Astrocyte (in vitro differentiated cells and primary cell): ENCODE measurements at regions not wholly inside any gene's neighbourhood (a gene's known extent, or its start where the extent isn't known, plus 50 kb on each side); places are given as distances from the start of the nearest gene placed in this dataset.

ENCODE experiments used
- DNase-seq: peaks from one replicate; pipeline ENCODE4 v3.0.0-alpha.2; 2010; ENCODE audit warnings: low read depth
- FAIRE-seq: peaks from 2 replicates; lab custom pipeline; 2011; peaks lifted over from hg19 to GRCh38; lab: Jason Lieb, UNC
- H2AFZ ChIP-seq: 2 replicates; pipeline ENCODE4 v1.6.0; 2012; ENCODE audit warnings: low read depth, low read length, inconsistent platforms
- H3K27ac ChIP-seq: 2 replicates; pipeline ENCODE4 v1.5.1; 2011; ENCODE audit warnings: low read depth, low read length, inconsistent platforms
- H3K27me3 ChIP-seq: 2 replicates; pipeline ENCODE4 v1.6.0; 2011; ENCODE audit warnings: low read length, inconsistent platforms; ENCODE audit not compliant: insufficient read depth
- H3K36me3 ChIP-seq: 2 replicates; pipeline ENCODE4 v1.5.1; 2011; ENCODE audit warnings: low read length, inconsistent platforms; ENCODE audit not compliant: insufficient read depth
- H3K4me1 ChIP-seq: 2 replicates; pipeline ENCODE4 v1.5.1; 2011; ENCODE audit warnings: low read length, inconsistent platforms; ENCODE audit not compliant: insufficient read depth
- H3K4me2 ChIP-seq: 2 replicates; pipeline ENCODE4 v1.6.0; 2012; ENCODE audit warnings: low read length, inconsistent platforms
- H3K4me3 ChIP-seq: 2 replicates; pipeline ENCODE4 v1.5.1; 2011; ENCODE audit warnings: low read depth, mild to moderate bottlenecking, low read length, inconsistent platforms; ENCODE audit not compliant: insufficient read depth
- H3K79me2 ChIP-seq: 2 replicates; pipeline ENCODE4 v1.6.0; 2012; ENCODE audit warnings: mild to moderate bottlenecking, low read length, inconsistent platforms; ENCODE audit not compliant: insufficient read depth
- H3K9ac ChIP-seq: 2 replicates; pipeline ENCODE4 v1.6.0; 2012; ENCODE audit warnings: mild to moderate bottlenecking, low read length, inconsistent platforms
- H3K9me3 ChIP-seq: 2 replicates; pipeline ENCODE4 v1.5.1; 2012; ENCODE audit warnings: low read depth, mild to moderate bottlenecking, low read length, inconsistent platforms; ENCODE audit not compliant: insufficient read depth
- H4K20me1 ChIP-seq: 2 replicates; pipeline ENCODE4 v1.6.0; 2012; ENCODE audit warnings: low read length, inconsistent platforms; ENCODE audit not compliant: insufficient read depth
- H3K27ac Mint-ChIP-seq: one replicate; pipeline ENCODE4 v1.8.0; 2021; ENCODE audit warnings: mild to moderate bottlenecking, mixed read lengths; ENCODE audit not compliant: unreplicated experiment
- H3K27me3 Mint-ChIP-seq: one replicate; pipeline ENCODE4 v1.8.0; 2021; ENCODE audit warnings: low read depth, mixed read lengths; ENCODE audit not compliant: unreplicated experiment
- H3K36me3 Mint-ChIP-seq: one replicate; pipeline ENCODE4 v1.8.0; 2021; ENCODE audit warnings: low read depth, mixed read lengths; ENCODE audit not compliant: unreplicated experiment
- H3K4me1 Mint-ChIP-seq: one replicate; pipeline ENCODE4 v1.8.0; 2021; ENCODE audit warnings: low read depth, mixed read lengths; ENCODE audit not compliant: unreplicated experiment
- H3K4me3 Mint-ChIP-seq: one replicate; pipeline ENCODE4 v1.8.0; 2021; ENCODE audit warnings: mild to moderate bottlenecking, moderate library complexity, mixed read lengths; ENCODE audit not compliant: unreplicated experiment
- H3K9me3 Mint-ChIP-seq: one replicate; pipeline ENCODE4 v1.8.0; 2021; ENCODE audit warnings: mild to moderate bottlenecking, mixed read lengths; ENCODE audit not compliant: unreplicated experiment
- EZH2 ChIP-seq: IDR thresholded peaks from 2 replicates; pipeline ENCODE4 v1.6.1; 2012; ENCODE audit warnings: mild to moderate bottlenecking, low read length, inconsistent platforms; ENCODE audit not compliant: insufficient read depth
- TF ChIP-seq, protein P1 (sequence below): IDR thresholded peaks from 2 replicates; pipeline ENCODE4 v1.5.1; 2011; ENCODE audit warnings: low read depth, mild to moderate bottlenecking, inconsistent platforms, low read length, moderate library complexity; ENCODE audit not compliant: insufficient read depth

DNA sequence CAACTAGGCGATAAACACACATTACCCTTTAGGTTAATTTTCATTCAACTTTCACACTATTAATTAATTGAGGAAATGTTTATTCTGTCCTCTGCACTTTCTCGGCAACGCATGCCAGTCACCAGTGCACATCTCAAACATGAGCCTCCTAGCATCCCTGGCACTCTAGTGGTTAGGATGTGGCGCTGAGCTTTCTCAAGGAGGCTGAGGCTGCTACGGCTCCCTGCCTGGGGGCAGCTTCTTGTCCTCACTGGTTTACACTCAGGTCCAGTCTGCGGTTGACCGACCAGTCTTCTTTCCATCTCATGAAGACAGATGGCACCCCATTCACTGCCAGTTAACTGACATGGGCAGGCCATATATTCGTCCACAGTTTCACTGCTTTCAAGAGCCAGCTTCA is 463.4 kb downstream of the EIPR1 start:
- no peak overlapping the region for H3K4me2 ChIP-seq
- H4K20me1 ChIP-seq = no peaks in the 10 kb centered on the region
- Mint-ChIP-seq H3K4me3 (no peak overlapping the region), H3K27ac (no peak overlapping the region), H3K27me3 (peaks cover 10% of the 10 kb centered on the region), H3K4me1 (no peaks in the 10 kb centered on the region), H3K36me3 (no peaks in the 10 kb centered on the region), H3K9me3 (peaks cover 3% of the 10 kb centered on the region)
- no peak overlapping the region for H3K9ac ChIP-seq
- H3K36me3 ChIP-seq = no peaks in the 10 kb centered on the region
- peaks cover 6% of the 10 kb centered on the region for H3K9me3 ChIP-seq
- DNase-seq (no peak), FAIRE-seq (no peak)
- H3K79me2 ChIP-seq = no peaks in the 10 kb centered on the region
- TF ChIP-seq EZH2 = no peak
- TF ChIP-seq, protein P1, sequence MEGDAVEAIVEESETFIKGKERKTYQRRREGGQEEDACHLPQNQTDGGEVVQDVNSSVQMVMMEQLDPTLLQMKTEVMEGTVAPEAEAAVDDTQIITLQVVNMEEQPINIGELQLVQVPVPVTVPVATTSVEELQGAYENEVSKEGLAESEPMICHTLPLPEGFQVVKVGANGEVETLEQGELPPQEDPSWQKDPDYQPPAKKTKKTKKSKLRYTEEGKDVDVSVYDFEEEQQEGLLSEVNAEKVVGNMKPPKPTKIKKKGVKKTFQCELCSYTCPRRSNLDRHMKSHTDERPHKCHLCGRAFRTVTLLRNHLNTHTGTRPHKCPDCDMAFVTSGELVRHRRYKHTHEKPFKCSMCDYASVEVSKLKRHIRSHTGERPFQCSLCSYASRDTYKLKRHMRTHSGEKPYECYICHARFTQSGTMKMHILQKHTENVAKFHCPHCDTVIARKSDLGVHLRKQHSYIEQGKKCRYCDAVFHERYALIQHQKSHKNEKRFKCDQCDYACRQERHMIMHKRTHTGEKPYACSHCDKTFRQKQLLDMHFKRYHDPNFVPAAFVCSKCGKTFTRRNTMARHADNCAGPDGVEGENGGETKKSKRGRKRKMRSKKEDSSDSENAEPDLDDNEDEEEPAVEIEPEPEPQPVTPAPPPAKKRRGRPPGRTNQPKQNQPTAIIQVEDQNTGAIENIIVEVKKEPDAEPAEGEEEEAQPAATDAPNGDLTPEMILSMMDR = no peak
- H2AFZ ChIP-seq = no peak overlapping the region
- no peaks in the 10 kb centered on the region for H3K27me3 ChIP-seq
- H3K27ac ChIP-seq = no peak overlapping the region
- no peaks in the 10 kb centered on the region for H3K4me1 ChIP-seq
- no peak overlapping the region for H3K4me3 ChIP-seq

DNA sequence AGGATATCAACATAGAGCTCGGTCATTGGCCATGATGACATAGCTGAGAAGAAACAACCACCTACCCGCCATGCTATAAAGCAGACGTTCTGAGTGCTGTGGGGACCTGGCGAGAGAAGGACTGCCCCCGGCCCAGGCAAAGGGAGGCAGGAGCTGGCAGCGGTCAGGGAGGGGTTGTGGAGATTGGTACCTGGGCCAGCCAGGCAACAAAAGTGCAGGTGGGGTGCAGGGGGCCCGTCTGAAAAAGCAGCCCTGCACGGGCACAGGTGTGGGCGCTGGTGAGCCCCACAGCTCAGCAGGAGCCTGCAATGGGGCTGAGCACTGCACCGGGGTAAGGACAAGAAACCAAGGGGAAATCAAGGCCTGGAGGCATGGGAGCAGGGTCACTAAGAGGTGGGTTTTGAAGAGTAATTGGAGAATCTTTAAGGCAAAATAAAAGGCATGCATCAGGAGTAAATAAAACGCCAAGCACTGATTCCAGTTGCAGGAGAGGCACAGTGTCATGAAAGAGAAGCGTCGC is 464.0 kb downstream of the EIPR1 start:
- Histone ChIP-seq H3K4me3 (no peak overlapping the region), H2AFZ (no peak overlapping the region), H3K27ac (no peak overlapping the region), H3K9ac (no peak overlapping the region), H3K27me3 (no peaks in the 10 kb centered on the region), H3K4me1 (no peaks in the 10 kb centered on the region), H4K20me1 (no peaks in the 10 kb centered on the region), H3K9me3 (peaks cover 6% of the 10 kb centered on the region), H3K4me2 (no peak overlapping the region), H3K79me2 (no peaks in the 10 kb centered on the region), H3K36me3 (no peaks in the 10 kb centered on the region)
- no peak for FAIRE-seq
- no peak overlapping the region for H3K4me3 Mint-ChIP-seq
- DNase-seq = no peak
- no peaks in the 10 kb centered on the region for H3K4me1 Mint-ChIP-seq
- H3K9me3 Mint-ChIP-seq = peaks cover 3% of the 10 kb centered on the region
- no peak overlapping the region for H3K27ac Mint-ChIP-seq
- TF ChIP-seq, protein P1 = no peak
- TF ChIP-seq EZH2 = no peak
- H3K36me3 Mint-ChIP-seq = no peaks in the 10 kb centered on the region
- peaks cover 15% of the 10 kb centered on the region for H3K27me3 Mint-ChIP-seq

DNA sequence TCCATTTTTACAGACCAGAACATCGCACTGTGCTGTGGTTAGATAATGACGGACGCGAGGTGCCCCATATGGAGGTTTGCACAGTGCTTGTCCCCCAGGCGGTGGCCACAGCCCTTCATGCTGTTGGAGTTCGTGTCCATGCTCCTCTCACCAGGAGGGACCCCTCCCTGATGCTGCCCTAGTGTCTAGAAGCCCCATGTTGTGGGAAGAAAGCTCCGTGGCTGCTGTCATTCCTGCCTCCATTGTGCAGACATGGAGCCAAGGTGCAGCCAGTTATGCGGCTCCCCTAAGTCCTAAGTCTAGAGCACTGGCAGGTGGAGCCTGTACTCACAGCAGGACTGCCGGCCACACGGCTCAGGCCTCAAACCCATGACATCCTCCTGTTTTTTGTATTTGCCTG is 464.9 kb downstream of the EIPR1 start:
- no peak overlapping the region for H3K27ac ChIP-seq
- no peak overlapping the region for H2AFZ ChIP-seq
- peaks cover 6% of the 10 kb centered on the region for H3K9me3 ChIP-seq
- no peaks in the 10 kb centered on the region for H3K79me2 ChIP-seq
- Mint-ChIP-seq H3K27ac (no peak overlapping the region), H3K27me3 (peaks cover 19% of the 10 kb centered on the region), H3K9me3 (peaks cover 3% of the 10 kb centered on the region), H3K4me3 (no peak overlapping the region), H3K36me3 (no peaks in the 10 kb centered on the region), H3K4me1 (no peaks in the 10 kb centered on the region)
- no peak for DNase-seq
- H4K20me1 ChIP-seq = no peaks in the 10 kb centered on the region
- H3K4me3 ChIP-seq = no peak overlapping the region
- H3K36me3 ChIP-seq = no peaks in the 10 kb centered on the region
- TF ChIP-seq, protein P1 = no peak
- TF ChIP-seq EZH2 = no peak
- H3K9ac ChIP-seq = no peak overlapping the region
- no peaks in the 10 kb centered on the region for H3K4me1 ChIP-seq
- H3K4me2 ChIP-seq = no peak overlapping the region
- FAIRE-seq = no peak
- H3K27me3 ChIP-seq = no peaks in the 10 kb centered on the region
